ENCODE measurements at regions not wholly inside any gene's neighbourhood (a gene's known extent, or its start where the extent isn't known, plus 50 kb on each side); places are given as distances from the start of the nearest gene placed in this dataset.

GRCh38 chr5:67292201-67292940 lies 95.8 kb upstream of the CD180 start:
- CTCF ChIA-PET, result no interaction called here
- no peak for ATAC-seq
- POLR2A ChIA-PET, result no interaction called here
- no peak for TF ChIP-seq NFE2L1 (CRISPR knock-in tag; IDR thresholded peaks at IDR 0.05)
- no peak for TF ChIP-seq RORB (CRISPR knock-in tag; IDR thresholded peaks at IDR 0.05)
- no peak for TF ChIP-seq TEAD1 (CRISPR knock-in tag; IDR thresholded peaks at IDR 0.05)
- TF ChIP-seq ERG (CRISPR knock-in tag; IDR thresholded peaks at IDR 0.05), result no peak
- TF ChIP-seq GTF2I (CRISPR knock-in tag; conservative IDR thresholded peaks at IDR 0.05), result no peak
- no peak for TF ChIP-seq NFATC4 (CRISPR knock-in tag; IDR thresholded peaks at IDR 0.05)
- TF ChIP-seq NR2C2 (CRISPR knock-in tag; IDR thresholded peaks at IDR 0.05), result no peak
- TF ChIP-seq, protein P1, sequence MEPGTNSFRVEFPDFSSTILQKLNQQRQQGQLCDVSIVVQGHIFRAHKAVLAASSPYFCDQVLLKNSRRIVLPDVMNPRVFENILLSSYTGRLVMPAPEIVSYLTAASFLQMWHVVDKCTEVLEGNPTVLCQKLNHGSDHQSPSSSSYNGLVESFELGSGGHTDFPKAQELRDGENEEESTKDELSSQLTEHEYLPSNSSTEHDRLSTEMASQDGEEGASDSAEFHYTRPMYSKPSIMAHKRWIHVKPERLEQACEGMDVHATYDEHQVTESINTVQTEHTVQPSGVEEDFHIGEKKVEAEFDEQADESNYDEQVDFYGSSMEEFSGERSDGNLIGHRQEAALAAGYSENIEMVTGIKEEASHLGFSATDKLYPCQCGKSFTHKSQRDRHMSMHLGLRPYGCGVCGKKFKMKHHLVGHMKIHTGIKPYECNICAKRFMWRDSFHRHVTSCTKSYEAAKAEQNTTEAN (CRISPR knock-in tag; IDR thresholded peaks at IDR 0.05), result no peak
- TF ChIP-seq TCF7 (CRISPR knock-in tag; IDR thresholded peaks at IDR 0.05; ENCODE audit: low read depth), result no peak
- no peak for TF ChIP-seq FOXP1 (CRISPR knock-in tag; IDR thresholded peaks at IDR 0.05; ENCODE audit: borderline replicate concordance)
- TF ChIP-seq MAX (CRISPR knock-in tag; IDR thresholded peaks at IDR 0.05), result no peak
- no peak for TF ChIP-seq KAT7 (CRISPR knock-in tag; IDR thresholded peaks at IDR 0.05; ENCODE audit: borderline replicate concordance)
- no peak for TF ChIP-seq ATF2 (CRISPR knock-in tag; IDR thresholded peaks at IDR 0.05; ENCODE audit: borderline replicate concordance, low read depth)
- TF ChIP-seq JAZF1 (CRISPR knock-in tag; IDR thresholded peaks at IDR 0.05), result no peak
- no peak for TF ChIP-seq ARID4B (CRISPR knock-in tag; IDR thresholded peaks at IDR 0.05; ENCODE audit: borderline replicate concordance)
- TF ChIP-seq SMAD3 (CRISPR knock-in tag; IDR thresholded peaks at IDR 0.05; ENCODE audit: borderline replicate concordance), result no peak
- TF ChIP-seq, protein P2, sequence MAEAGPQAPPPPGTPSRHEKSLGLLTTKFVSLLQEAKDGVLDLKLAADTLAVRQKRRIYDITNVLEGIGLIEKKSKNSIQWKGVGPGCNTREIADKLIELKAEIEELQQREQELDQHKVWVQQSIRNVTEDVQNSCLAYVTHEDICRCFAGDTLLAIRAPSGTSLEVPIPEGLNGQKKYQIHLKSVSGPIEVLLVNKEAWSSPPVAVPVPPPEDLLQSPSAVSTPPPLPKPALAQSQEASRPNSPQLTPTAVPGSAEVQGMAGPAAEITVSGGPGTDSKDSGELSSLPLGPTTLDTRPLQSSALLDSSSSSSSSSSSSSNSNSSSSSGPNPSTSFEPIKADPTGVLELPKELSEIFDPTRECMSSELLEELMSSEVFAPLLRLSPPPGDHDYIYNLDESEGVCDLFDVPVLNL (CRISPR knock-in tag; IDR thresholded peaks at IDR 0.05; ENCODE audit: borderline replicate concordance, low read depth), result no peak
- no peak for TF ChIP-seq SMAD4 (CRISPR knock-in tag; IDR thresholded peaks at IDR 0.05)
- Mint-ChIP-seq H3K9me3 (peaks cover 11% of the 10 kb centered on the region; the same call in 1 of the 2 replicates), H3K27me3 (ENCODE audit: low read depth) (no peaks in the 10 kb centered on the region; the same call in 1 of the 2 replicates), H3K36me3 (no peaks in the 10 kb centered on the region), H3K27ac (no peak overlapping the region), H3K4me1 (peaks cover 6% of the 10 kb centered on the region; the same call in 1 of the 2 replicates), H3K4me3 (no peak overlapping the region)
- DNase-seq (ENCODE audit: low spot score), result no peak

Measured in WTC11 (cell line).